ENCODE measurements at regions not wholly inside any gene's neighbourhood (a gene's known extent, or its start where the extent isn't known, plus 50 kb on each side); places are given as distances from the start of the nearest gene placed in this dataset.

- no peak for DNase-seq (ENCODE audit: low spot score)
- TF ChIP-seq CTCF (IDR thresholded peaks at IDR 0.05; ENCODE audit: extremely low read depth, missing control alignments) = no peak
Observed at GRCh38 chr1:232499188-232499587, 130.7 kb downstream of the SIPA1L2 start.

- TF ChIP-seq CTCF (IDR thresholded peaks at IDR 0.05; ENCODE audit: extremely low read depth, missing control alignments) = no peak
- DNase-seq (ENCODE audit: low spot score) = no peak
Observed at GRCh38 chr1:232493869-232494268, 136.1 kb downstream of the SIPA1L2 start.

DNA sequence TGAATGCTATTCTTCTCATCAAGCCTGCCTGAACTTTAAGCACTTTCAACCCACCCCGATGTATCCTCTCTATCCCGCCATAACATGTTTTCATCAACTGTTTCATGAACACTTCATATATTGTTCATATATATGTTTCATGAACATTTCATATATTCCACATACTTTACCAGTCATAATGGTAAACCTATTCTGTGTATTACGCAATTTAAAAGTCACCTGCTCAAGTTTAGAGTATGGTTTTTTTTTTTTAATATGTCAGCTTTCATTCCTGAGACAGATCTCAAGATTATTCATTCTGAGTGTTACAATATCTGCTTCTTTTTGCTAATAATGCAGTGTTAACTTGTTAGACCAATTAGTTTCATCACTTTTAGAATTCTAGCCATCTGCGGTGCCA, 140.7 kb downstream of the SIPA1L2 start:
- TF ChIP-seq CTCF (IDR thresholded peaks at IDR 0.05; ENCODE audit: extremely low read depth, missing control alignments) = no peak
- DNase-seq (ENCODE audit: low spot score) = no peak

GRCh38 chr1:232487236-232487635, 142.7 kb downstream of the SIPA1L2 start:
- no peak for DNase-seq (ENCODE audit: low spot score)
- TF ChIP-seq CTCF (IDR thresholded peaks at IDR 0.05; ENCODE audit: extremely low read depth, missing control alignments) = no peak

DNA sequence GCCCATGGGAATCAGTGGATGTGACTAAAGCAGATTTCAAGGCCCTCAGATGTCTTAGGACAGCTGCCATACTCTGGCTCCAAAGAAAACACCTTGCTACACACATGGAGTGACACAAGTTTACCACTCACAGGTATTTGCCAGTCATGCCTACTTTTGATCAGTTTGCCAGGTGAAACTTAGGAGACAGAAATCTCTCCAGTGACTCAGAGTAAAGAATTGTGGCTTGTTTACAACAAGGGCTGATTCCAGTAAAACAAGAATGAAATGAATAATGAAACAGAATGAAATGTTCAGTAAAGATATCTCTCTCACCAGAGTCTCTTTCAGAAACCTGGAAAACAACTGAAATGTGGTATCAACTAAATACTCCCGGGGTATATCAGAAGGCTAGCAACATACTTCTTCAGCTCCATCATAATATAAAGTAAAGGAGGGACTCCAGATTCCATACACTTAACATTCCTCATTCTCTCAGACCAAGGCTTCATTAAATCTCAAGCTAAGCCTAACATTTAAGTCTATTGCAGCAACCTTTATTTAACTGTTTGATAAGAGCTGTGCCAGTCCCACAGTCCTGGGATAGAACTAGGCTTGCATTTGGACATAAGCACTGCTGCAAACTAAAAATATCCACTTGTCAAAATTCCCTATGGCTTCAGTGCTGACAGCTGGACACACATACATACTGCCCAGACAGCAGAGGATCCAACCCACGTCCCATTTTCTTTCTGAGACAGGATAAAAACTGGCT, 143.3 kb downstream of the SIPA1L2 start:
- no peak for DNase-seq (ENCODE audit: low spot score)
- no peak for TF ChIP-seq CTCF (IDR thresholded peaks at IDR 0.05; ENCODE audit: extremely low read depth, missing control alignments)

GRCh38 chr1:232486006-232486405, 143.9 kb downstream of the SIPA1L2 start:
- TF ChIP-seq CTCF (IDR thresholded peaks at IDR 0.05; ENCODE audit: extremely low read depth, missing control alignments) = no peak
- DNase-seq (ENCODE audit: low spot score) = no peak

DNA sequence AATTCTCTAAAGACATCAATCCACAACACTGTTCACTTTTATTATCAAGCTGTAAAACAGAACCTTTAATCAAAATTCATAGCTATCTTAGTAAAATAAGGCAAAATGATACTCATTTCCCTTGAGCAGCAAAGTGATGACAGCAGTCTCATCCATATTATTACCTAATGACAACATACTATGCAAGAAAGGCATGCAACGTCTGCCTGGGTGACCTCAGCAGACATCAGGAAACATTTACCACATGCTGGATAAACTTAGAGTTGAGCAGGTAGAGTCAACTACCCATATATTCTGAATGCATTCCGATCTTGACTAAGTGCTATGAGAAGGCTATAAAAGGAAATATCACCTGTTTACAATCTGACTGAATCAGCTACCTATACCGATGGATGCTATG, 145.1 kb downstream of the SIPA1L2 start:
- TF ChIP-seq CTCF (IDR thresholded peaks at IDR 0.05; ENCODE audit: extremely low read depth, missing control alignments) = no peak
- DNase-seq (ENCODE audit: low spot score) = no peak

All from GM20000 (cell line).